ENCODE measurements at regions not wholly inside any gene's neighbourhood (a gene's known extent, or its start where the extent isn't known, plus 50 kb on each side); places are given as distances from the start of the nearest gene placed in this dataset.
"Not testable (repeated sequence)": the region's sequence is repeated elsewhere in the genome, so short reads cannot be mapped to it uniquely, and the experiment has no call there.

- no peak for DNase-seq
These were observed 60.3 kb downstream of the EOMES start for GRCh38 chr3:27661797-27662196.

- peak; percentile 38 for DNase-seq
These were observed 62.7 kb downstream of the EOMES start for GRCh38 chr3:27659279-27660021.

- DNase-seq = no peak
These were observed 63.4 kb downstream of the EOMES start for GRCh38 chr3:27658741-27659140.

GRCh38 chr3:27657871-27658270, 64.3 kb downstream of the EOMES start:
- no peak for DNase-seq

GRCh38 chr3:27657404-27657803, 64.7 kb downstream of the EOMES start:
- no peak for DNase-seq

- DNase-seq = no peak
These were observed 65.3 kb downstream of the EOMES start for GRCh38 chr3:27656790-27657189.

- DNase-seq = no peak
These were observed 66.6 kb downstream of the EOMES start for GRCh38 chr3:27655547-27655946.

- no peak for DNase-seq
These were observed 68.1 kb downstream of the EOMES start for GRCh38 chr3:27653803-27654558.

GRCh38 chr3:27649277-27649676, 72.8 kb downstream of the EOMES start:
- DNase-seq = no peak

GRCh38 chr3:27646896-27647295, 75.2 kb downstream of the EOMES start:
- no peak for DNase-seq

GRCh38 chr3:27644941-27645340, 77.2 kb downstream of the EOMES start:
- DNase-seq = no peak

GRCh38 chr3:27643355-27643754, 78.8 kb downstream of the EOMES start:
- no peak for DNase-seq

GRCh38 chr3:27642796-27643195, 79.3 kb downstream of the EOMES start:
- no peak for DNase-seq

- no peak for DNase-seq
These were observed 80.1 kb downstream of the EOMES start for GRCh38 chr3:27641888-27642601.

- no peak for DNase-seq
These were observed 80.8 kb downstream of the EOMES start for GRCh38 chr3:27641271-27641800.

- DNase-seq = no peak
These were observed 82.9 kb downstream of the EOMES start for GRCh38 chr3:27639271-27639670.

- DNase-seq = no peak
These were observed 83.5 kb downstream of the EOMES start for GRCh38 chr3:27638594-27638993.

- no peak for DNase-seq
These were observed 84.7 kb downstream of the EOMES start for GRCh38 chr3:27637346-27637995.

GRCh38 chr3:27635006-27635405, 87.1 kb downstream of the EOMES start:
- not testable (repeated sequence) for DNase-seq

- DNase-seq = peak; percentile 3
These were observed 88.9 kb downstream of the EOMES start for GRCh38 chr3:27633224-27633545.

- DNase-seq = peak; percentile 44
These were observed 89.5 kb downstream of the EOMES start for GRCh38 chr3:27632431-27633223.

- DNase-seq = no peak
These were observed 91.2 kb downstream of the EOMES start for GRCh38 chr3:27630885-27631284.
